ENCODE measurements at regions not wholly inside any gene's neighbourhood (a gene's known extent, or its start where the extent isn't known, plus 50 kb on each side); places are given as distances from the start of the nearest gene placed in this dataset.

DNA sequence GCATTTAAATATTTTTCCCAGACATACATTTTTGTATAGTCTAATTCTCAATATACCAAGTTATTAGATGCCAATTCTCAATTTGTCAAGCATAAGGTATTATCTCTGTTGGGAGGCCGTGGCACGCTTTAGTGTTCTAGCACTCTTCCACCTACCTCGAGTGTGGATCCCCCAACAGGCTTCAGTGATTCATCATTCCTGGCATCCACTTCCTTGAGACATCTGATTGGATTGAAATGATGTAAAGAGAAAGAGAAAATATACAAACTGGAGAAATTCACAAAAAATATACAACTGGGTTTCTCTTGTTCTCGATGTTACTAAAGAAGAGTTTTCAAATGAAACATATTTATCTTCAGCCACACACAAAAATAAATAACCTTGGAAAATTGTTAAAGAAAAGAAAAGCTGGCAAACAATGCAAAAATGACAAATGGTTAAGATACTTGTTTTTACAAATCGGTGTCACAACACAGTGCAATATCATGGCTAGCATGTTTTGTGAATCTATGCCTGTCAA is 218.0 kb upstream of the CDIN1 start:
- Histone ChIP-seq H3K4me1 (replicated peaks in 1 of 2; ENCODE audit: control insufficient read depth in 2 of 2, insufficient read depth in 2 of 2, low read length in 2 of 2) (no peaks in the 10 kb centered on the region), H3K27me3 (ENCODE audit: control insufficient read depth in 2 of 2, insufficient read depth in 2 of 2, low read length in 2 of 2) (no peaks in the 10 kb centered on the region), H3K9me3 (replicated peaks; ENCODE audit: control insufficient read depth, insufficient read depth, low read depth, low read length) (no peaks in the 10 kb centered on the region), H3K9ac (ENCODE audit: insufficient read depth in 1 of 2, low read depth in 2 of 2, low read length in 2 of 2) (no peak overlapping the region), H3K27ac (ENCODE audit: extremely low read depth, low read depth, low read length) (no peak overlapping the region), H3K4me3 (no peak overlapping the region), H2AFZ (ENCODE audit: low read depth, low read length) (no peak overlapping the region), H3K9me1 (ENCODE audit: control insufficient read depth, insufficient read depth, low read length) (no peaks in the 10 kb centered on the region), H3K79me2 (ENCODE audit: control insufficient read depth, insufficient read depth, low read length) (no peaks in the 10 kb centered on the region), H3K36me3 (ENCODE audit: control insufficient read depth, insufficient read depth, low read length) (no peaks in the 10 kb centered on the region), H4K20me1 (replicated peaks; ENCODE audit: control insufficient read depth, insufficient read depth, low read length) (no peaks in the 10 kb centered on the region), H3K4me2 (ENCODE audit: insufficient read depth, low read length) (no peak overlapping the region)
- WGBS (ENCODE audit: insufficient coverage, low coverage, missing lambda C conversion rate), result 60% methylated on average over 5 of the region's 5 CpGs
- in situ Hi-C loops (cut with MboI) (no loop called here), intact Hi-C loops (cut with micrococcal nuclease) (no loop called here)
- FAIRE-seq, result no peak
- POLR2A ChIA-PET, result no interaction called here
- CTCF ChIA-PET (ENCODE audit: low intra/inter-chr PET ratio), result no interaction called here
- no TSS peak for BruUV-seq (replicated peaks)
- TF ChIP-seq, protein P1, sequence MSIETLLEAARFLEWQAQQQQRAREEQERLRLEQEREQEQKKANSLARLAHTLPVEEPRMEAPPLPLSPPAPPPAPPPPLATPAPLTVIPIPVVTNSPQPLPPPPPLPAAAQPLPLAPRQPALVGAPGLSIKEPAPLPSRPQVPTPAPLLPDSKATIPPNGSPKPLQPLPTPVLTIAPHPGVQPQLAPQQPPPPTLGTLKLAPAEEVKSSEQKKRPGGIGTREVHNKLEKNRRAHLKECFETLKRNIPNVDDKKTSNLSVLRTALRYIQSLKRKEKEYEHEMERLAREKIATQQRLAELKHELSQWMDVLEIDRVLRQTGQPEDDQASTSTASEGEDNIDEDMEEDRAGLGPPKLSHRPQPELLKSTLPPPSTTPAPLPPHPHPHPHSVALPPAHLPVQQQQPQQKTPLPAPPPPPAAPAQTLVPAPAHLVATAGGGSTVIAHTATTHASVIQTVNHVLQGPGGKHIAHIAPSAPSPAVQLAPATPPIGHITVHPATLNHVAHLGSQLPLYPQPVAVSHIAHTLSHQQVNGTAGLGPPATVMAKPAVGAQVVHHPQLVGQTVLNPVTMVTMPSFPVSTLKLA (conservative IDR thresholded peaks at IDR 0.05), result no peak
- no peak for TF ChIP-seq ZNF146 (CRISPR knock-in tag; IDR thresholded peaks at IDR 0.05; ENCODE audit: unreplicated experiment)
- no peak for TF ChIP-seq ZNF23 (CRISPR knock-in tag; IDR thresholded peaks at IDR 0.05)
- no peak for TF ChIP-seq SUPT5H (IDR thresholded peaks at IDR 0.05)
- TF ChIP-seq, protein P2, sequence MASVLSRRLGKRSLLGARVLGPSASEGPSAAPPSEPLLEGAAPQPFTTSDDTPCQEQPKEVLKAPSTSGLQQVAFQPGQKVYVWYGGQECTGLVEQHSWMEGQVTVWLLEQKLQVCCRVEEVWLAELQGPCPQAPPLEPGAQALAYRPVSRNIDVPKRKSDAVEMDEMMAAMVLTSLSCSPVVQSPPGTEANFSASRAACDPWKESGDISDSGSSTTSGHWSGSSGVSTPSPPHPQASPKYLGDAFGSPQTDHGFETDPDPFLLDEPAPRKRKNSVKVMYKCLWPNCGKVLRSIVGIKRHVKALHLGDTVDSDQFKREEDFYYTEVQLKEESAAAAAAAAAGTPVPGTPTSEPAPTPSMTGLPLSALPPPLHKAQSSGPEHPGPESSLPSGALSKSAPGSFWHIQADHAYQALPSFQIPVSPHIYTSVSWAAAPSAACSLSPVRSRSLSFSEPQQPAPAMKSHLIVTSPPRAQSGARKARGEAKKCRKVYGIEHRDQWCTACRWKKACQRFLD (CRISPR knock-in tag; IDR thresholded peaks at IDR 0.05), result no peak
- TF ChIP-seq, protein P3, sequence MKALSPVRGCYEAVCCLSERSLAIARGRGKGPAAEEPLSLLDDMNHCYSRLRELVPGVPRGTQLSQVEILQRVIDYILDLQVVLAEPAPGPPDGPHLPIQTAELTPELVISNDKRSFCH (CRISPR knock-in tag; IDR thresholded peaks at IDR 0.05), result no peak
- TF ChIP-seq, protein P3 (tag; IDR thresholded peaks at IDR 0.05), result no peak
- no peak for TF ChIP-seq KDM4B (IDR thresholded peaks at IDR 0.05; ENCODE audit: borderline replicate concordance in 2 of 2, low read depth in 1 of 2)
- TF ChIP-seq, protein P4, sequence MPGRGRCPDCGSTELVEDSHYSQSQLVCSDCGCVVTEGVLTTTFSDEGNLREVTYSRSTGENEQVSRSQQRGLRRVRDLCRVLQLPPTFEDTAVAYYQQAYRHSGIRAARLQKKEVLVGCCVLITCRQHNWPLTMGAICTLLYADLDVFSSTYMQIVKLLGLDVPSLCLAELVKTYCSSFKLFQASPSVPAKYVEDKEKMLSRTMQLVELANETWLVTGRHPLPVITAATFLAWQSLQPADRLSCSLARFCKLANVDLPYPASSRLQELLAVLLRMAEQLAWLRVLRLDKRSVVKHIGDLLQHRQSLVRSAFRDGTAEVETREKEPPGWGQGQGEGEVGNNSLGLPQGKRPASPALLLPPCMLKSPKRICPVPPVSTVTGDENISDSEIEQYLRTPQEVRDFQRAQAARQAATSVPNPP (IDR thresholded peaks at IDR 0.05; ENCODE audit: borderline replicate concordance, insufficient read depth, insufficient read length), result no peak
- no peak for TF ChIP-seq TAF15 (IDR thresholded peaks at IDR 0.05; ENCODE audit: low read depth, low read length)
- no peak for TF ChIP-seq ZNF707 (CRISPR knock-in tag; conservative IDR thresholded peaks at IDR 0.05)
- TF ChIP-seq NFE2 (IDR thresholded peaks at IDR 0.05; ENCODE audit: low read depth), result no peak
- TF ChIP-seq, protein P5, sequence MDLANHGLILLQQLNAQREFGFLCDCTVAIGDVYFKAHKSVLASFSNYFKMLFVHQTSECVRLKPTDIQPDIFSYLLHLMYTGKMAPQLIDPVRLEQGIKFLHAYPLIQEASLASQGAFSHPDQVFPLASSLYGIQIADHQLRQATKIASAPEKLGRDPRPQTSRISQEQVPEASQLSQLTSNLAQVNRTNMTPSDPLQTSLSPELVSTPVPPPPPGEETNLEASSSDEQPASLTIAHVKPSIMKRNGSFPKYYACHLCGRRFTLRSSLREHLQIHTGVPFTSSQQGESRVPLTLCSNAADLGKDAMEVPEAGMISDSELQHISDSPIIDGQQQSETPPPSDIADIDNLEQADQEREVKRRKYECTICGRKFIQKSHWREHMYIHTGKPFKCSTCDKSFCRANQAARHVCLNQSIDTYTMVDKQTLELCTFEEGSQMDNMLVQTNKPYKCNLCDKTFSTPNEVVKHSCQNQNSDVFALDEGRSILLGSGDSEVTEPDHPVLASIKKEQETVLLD (IDR thresholded peaks at IDR 0.05), result no peak
- no peak for TF ChIP-seq ZNF134 (CRISPR knock-in tag; conservative IDR thresholded peaks at IDR 0.05)
- ATAC-seq, result no peak
- DNase-seq (ENCODE audit: extremely low read depth in 1 of 4, low spot score in 3 of 4), result no peak
